ENCODE measurements at regions not wholly inside any gene's neighbourhood (a gene's known extent, or its start where the extent isn't known, plus 50 kb on each side); places are given as distances from the start of the nearest gene placed in this dataset.

- ChIA-PET POLR2A (no interaction called here), CTCF (no interaction called here)
- Mint-ChIP-seq H3K36me3 (ENCODE audit: low read depth) (no peaks in the 10 kb centered on the region), H3K27ac (no peak overlapping the region), H3K27me3 (no peaks in the 10 kb centered on the region), H3K9me3 (peaks cover 7% of the 10 kb centered on the region), H3K4me1 (no peaks in the 10 kb centered on the region), H3K4me3 (no peak overlapping the region)
- DNase-seq (no peak), ATAC-seq (ENCODE audit: low read depth) (no peak)
- intact Hi-C loops (cut with micrococcal nuclease): no loop called here
- TF ChIP-seq, protein P1, sequence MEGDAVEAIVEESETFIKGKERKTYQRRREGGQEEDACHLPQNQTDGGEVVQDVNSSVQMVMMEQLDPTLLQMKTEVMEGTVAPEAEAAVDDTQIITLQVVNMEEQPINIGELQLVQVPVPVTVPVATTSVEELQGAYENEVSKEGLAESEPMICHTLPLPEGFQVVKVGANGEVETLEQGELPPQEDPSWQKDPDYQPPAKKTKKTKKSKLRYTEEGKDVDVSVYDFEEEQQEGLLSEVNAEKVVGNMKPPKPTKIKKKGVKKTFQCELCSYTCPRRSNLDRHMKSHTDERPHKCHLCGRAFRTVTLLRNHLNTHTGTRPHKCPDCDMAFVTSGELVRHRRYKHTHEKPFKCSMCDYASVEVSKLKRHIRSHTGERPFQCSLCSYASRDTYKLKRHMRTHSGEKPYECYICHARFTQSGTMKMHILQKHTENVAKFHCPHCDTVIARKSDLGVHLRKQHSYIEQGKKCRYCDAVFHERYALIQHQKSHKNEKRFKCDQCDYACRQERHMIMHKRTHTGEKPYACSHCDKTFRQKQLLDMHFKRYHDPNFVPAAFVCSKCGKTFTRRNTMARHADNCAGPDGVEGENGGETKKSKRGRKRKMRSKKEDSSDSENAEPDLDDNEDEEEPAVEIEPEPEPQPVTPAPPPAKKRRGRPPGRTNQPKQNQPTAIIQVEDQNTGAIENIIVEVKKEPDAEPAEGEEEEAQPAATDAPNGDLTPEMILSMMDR (IDR thresholded peaks at IDR 0.05): no peak
Measured at GRCh38 chr20:11101696-11102095, 427.9 kb upstream of the JAG1 start.

DNA sequence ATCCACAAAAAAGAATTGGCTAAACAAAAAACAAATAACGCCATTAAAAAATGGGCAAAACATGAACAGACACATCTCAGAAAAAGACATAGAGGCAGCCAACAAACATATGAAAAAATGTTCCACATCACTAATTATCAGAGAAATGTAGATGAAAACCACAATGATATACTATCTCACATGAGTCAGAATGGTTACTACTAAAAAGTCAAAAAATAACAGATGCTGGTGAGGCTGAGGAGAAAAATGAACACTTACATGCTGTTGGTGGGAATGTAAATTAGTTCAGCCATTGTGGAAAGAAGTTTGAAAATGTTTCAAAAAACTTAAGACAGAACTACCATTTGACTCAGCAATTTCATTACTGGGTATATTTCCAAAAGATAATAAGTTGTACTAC is 430.1 kb upstream of the JAG1 start:
- ChIA-PET CTCF (no interaction called here), POLR2A (no interaction called here)
- Mint-ChIP-seq H3K4me1 (no peaks in the 10 kb centered on the region), H3K27me3 (no peaks in the 10 kb centered on the region), H3K9me3 (peaks cover 7% of the 10 kb centered on the region), H3K4me3 (no peak overlapping the region), H3K27ac (no peak overlapping the region), H3K36me3 (ENCODE audit: low read depth) (no peaks in the 10 kb centered on the region)
- no peak for DNase-seq
- TF ChIP-seq, protein P1 (IDR thresholded peaks at IDR 0.05): no peak
- ATAC-seq (ENCODE audit: low read depth): no peak
- intact Hi-C loops (cut with micrococcal nuclease): no loop called here

GRCh38 chr20:11108102-11108810 is 434.5 kb upstream of the JAG1 start:
- ATAC-seq (ENCODE audit: low read depth): no peak
- Mint-ChIP-seq H3K36me3 (ENCODE audit: low read depth) (no peaks in the 10 kb centered on the region), H3K27ac (no peak overlapping the region), H3K4me1 (no peaks in the 10 kb centered on the region), H3K4me3 (no peak overlapping the region), H3K9me3 (peaks cover 7% of the 10 kb centered on the region), H3K27me3 (no peaks in the 10 kb centered on the region)
- CTCF ChIA-PET: no interaction called here
- POLR2A ChIA-PET: no interaction called here
- no peak for DNase-seq
- intact Hi-C loops (cut with micrococcal nuclease): no loop called here
- TF ChIP-seq, protein P1 (IDR thresholded peaks at IDR 0.05): no peak

GRCh38 chr20:11110535-11110934 is 436.7 kb upstream of the JAG1 start:
- intact Hi-C loops (cut with micrococcal nuclease): no loop called here
- Mint-ChIP-seq H3K4me3 (no peak overlapping the region), H3K36me3 (ENCODE audit: low read depth) (no peaks in the 10 kb centered on the region), H3K27me3 (no peaks in the 10 kb centered on the region), H3K27ac (no peak overlapping the region), H3K4me1 (no peaks in the 10 kb centered on the region), H3K9me3 (no peaks in the 10 kb centered on the region)
- POLR2A ChIA-PET: no interaction called here
- TF ChIP-seq, protein P1 (IDR thresholded peaks at IDR 0.05): no peak
- no peak for DNase-seq
- CTCF ChIA-PET: no interaction called here
- no peak for ATAC-seq (ENCODE audit: low read depth)

- no peak for DNase-seq
- TF ChIP-seq, protein P1 (IDR thresholded peaks at IDR 0.05): no peak
- no peak overlapping the region for H3K27ac Mint-ChIP-seq
- intact Hi-C loops (cut with micrococcal nuclease): no loop called here
- CTCF ChIA-PET: no interaction called here
- ATAC-seq (ENCODE audit: low read depth): no peak
- H3K4me1 Mint-ChIP-seq: no peaks in the 10 kb centered on the region
- no peak overlapping the region for H3K4me3 Mint-ChIP-seq
- no peaks in the 10 kb centered on the region for H3K36me3 Mint-ChIP-seq (ENCODE audit: low read depth)
- no peaks in the 10 kb centered on the region for H3K27me3 Mint-ChIP-seq
- no peaks in the 10 kb centered on the region for H3K9me3 Mint-ChIP-seq
- POLR2A ChIA-PET: no interaction called here
Measured at GRCh38 chr20:11111191-11111590, 437.4 kb upstream of the JAG1 start.

All from activated B cell treated with CpG ODN at 0.5 μM for 24 hours (primary cell).